Ovary (tissue), 3 donors: ENCODE measurements at regions not wholly inside any gene's neighbourhood (a gene's known extent, or its start where the extent isn't known, plus 50 kb on each side); places are given as distances from the start of the nearest gene placed in this dataset.

Source experiments
- POLR2A ChIP-seq: fragments of 450-650 bp; IDR thresholded peaks from one replicate; pipeline ENCODE4 v1.6.1; 2017; ENCODE audit warnings: antibody characterized with exemption, mild to moderate bottlenecking, moderate library complexity
- TF ChIP-seq, protein P1 (sequence below), 3 donors: fragments of 450-650 bp in 2 of 3; fragments of 200-600 bp in 1 of 3; IDR thresholded peaks; one replicate each; pipeline versions ENCODE4 v1.5.1 to v1.8.0; 2016 to 2022; ENCODE audit warnings: antibody characterized with exemption in 3 of 3, mild to moderate bottlenecking in 1 of 3
- donor health status: DM: no; HTN: no; CAD: no.

GRCh38 chr11:114921697-114922096, 243.4 kb downstream of the NXPE2 start:
- TF ChIP-seq POLR2A: no peak
- TF ChIP-seq, protein P1, sequence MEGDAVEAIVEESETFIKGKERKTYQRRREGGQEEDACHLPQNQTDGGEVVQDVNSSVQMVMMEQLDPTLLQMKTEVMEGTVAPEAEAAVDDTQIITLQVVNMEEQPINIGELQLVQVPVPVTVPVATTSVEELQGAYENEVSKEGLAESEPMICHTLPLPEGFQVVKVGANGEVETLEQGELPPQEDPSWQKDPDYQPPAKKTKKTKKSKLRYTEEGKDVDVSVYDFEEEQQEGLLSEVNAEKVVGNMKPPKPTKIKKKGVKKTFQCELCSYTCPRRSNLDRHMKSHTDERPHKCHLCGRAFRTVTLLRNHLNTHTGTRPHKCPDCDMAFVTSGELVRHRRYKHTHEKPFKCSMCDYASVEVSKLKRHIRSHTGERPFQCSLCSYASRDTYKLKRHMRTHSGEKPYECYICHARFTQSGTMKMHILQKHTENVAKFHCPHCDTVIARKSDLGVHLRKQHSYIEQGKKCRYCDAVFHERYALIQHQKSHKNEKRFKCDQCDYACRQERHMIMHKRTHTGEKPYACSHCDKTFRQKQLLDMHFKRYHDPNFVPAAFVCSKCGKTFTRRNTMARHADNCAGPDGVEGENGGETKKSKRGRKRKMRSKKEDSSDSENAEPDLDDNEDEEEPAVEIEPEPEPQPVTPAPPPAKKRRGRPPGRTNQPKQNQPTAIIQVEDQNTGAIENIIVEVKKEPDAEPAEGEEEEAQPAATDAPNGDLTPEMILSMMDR (IDR thresholded peaks at IDR 0.05): no peak
